ENCODE measurements at regions not wholly inside any gene's neighbourhood (a gene's known extent, or its start where the extent isn't known, plus 50 kb on each side); places are given as distances from the start of the nearest gene placed in this dataset.
A peak's percentile ranks its signal among the peaks of the same experiment; 100 is the strongest.

DNA sequence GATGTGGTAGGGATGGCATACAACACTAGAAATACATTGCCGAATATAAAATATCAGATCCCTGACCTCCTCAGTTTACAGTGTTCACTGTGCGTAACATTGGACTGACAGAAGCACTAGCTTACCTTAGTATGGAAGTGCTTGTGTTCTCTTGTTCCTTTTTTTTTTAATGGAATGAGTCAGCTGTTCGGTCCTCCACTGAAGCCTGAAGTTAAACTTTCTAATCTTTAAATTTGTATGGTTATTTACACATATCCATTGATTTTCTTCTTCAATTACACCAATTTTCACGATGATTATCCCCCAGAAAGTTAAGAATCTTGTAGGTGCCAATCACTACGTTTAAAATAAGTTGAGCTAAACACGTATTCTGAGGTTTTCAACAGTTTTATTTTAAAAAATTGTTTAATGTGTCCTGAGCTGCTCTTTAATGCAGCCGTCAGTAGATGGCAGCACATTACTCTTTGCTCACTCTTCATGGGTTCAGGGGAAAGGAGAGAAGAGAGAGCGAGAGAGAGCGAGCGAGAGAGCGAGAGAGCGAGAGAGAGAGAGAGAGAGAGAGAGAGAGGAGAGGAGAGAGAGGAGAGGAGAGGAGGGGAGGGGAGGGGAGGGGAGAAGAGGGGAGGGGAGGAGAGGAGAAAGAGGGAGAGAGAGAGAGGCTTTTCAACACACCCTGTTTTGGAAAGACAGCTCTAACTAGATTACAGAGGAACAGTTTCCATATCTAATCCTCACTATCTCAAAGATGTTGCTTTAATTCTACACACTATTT is 134.7 kb upstream of the SCAF11 start:
- Histone ChIP-seq H2AFZ (ENCODE audit: low read depth, low read length) (no peak overlapping the region), H3K36me3 (ENCODE audit: insufficient read depth, low read length) (no peaks in the 10 kb centered on the region), H3K79me2 (replicated peaks; ENCODE audit: insufficient read depth, low read length) (no peaks in the 10 kb centered on the region), H3K4me2 (ENCODE audit: low read length) (no peak overlapping the region), H3K9me3 (ENCODE audit: low read length) (no peaks in the 10 kb centered on the region), H3F3A (ENCODE audit: insufficient read depth, low read length, poor library complexity, severe bottlenecking) (no peaks in the 10 kb centered on the region), H3K4me3 (ENCODE audit: low read length) (no peak overlapping the region), H3K27me3 (ENCODE audit: insufficient read depth, low read depth, low read length) (no peaks in the 10 kb centered on the region), H3K9me2 (ENCODE audit: insufficient read depth, low read length) (no peaks in the 10 kb centered on the region), H3K27ac (ENCODE audit: low read length) (no peak overlapping the region), H3K9ac (ENCODE audit: low read length) (no peak overlapping the region), H4K20me1 (ENCODE audit: insufficient read depth) (no peaks in the 10 kb centered on the region)
- TF ChIP-seq EP300 (conservative IDR thresholded peaks at IDR 0.05; ENCODE audit: poor library complexity, severe bottlenecking) (no peak), POLR2AphosphoS5 (IDR thresholded peaks at IDR 0.05) (no peak), SMC3 (conservative IDR thresholded peaks at IDR 0.05; ENCODE audit: poor library complexity) (peak; percentile 83), MXI1 (conservative IDR thresholded peaks at IDR 0.05; ENCODE audit: poor library complexity, severe bottlenecking) (no peak), TAF1 (IDR thresholded peaks at IDR 0.05; ENCODE audit: low read depth) (no peak), EZH2 (IDR thresholded peaks at IDR 0.05; ENCODE audit: borderline replicate concordance, insufficient read depth, low read length, poor library complexity, severe bottlenecking) (no peak), RAD21 (conservative IDR thresholded peaks at IDR 0.05) (peak; percentile 83)
- TF ChIP-seq, protein P1, sequence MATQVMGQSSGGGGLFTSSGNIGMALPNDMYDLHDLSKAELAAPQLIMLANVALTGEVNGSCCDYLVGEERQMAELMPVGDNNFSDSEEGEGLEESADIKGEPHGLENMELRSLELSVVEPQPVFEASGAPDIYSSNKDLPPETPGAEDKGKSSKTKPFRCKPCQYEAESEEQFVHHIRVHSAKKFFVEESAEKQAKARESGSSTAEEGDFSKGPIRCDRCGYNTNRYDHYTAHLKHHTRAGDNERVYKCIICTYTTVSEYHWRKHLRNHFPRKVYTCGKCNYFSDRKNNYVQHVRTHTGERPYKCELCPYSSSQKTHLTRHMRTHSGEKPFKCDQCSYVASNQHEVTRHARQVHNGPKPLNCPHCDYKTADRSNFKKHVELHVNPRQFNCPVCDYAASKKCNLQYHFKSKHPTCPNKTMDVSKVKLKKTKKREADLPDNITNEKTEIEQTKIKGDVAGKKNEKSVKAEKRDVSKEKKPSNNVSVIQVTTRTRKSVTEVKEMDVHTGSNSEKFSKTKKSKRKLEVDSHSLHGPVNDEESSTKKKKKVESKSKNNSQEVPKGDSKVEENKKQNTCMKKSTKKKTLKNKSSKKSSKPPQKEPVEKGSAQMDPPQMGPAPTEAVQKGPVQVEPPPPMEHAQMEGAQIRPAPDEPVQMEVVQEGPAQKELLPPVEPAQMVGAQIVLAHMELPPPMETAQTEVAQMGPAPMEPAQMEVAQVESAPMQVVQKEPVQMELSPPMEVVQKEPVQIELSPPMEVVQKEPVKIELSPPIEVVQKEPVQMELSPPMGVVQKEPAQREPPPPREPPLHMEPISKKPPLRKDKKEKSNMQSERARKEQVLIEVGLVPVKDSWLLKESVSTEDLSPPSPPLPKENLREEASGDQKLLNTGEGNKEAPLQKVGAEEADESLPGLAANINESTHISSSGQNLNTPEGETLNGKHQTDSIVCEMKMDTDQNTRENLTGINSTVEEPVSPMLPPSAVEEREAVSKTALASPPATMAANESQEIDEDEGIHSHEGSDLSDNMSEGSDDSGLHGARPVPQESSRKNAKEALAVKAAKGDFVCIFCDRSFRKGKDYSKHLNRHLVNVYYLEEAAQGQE (IDR thresholded peaks at IDR 0.05; ENCODE audit: borderline replicate concordance), result no peak
- TF ChIP-seq, protein P2, sequence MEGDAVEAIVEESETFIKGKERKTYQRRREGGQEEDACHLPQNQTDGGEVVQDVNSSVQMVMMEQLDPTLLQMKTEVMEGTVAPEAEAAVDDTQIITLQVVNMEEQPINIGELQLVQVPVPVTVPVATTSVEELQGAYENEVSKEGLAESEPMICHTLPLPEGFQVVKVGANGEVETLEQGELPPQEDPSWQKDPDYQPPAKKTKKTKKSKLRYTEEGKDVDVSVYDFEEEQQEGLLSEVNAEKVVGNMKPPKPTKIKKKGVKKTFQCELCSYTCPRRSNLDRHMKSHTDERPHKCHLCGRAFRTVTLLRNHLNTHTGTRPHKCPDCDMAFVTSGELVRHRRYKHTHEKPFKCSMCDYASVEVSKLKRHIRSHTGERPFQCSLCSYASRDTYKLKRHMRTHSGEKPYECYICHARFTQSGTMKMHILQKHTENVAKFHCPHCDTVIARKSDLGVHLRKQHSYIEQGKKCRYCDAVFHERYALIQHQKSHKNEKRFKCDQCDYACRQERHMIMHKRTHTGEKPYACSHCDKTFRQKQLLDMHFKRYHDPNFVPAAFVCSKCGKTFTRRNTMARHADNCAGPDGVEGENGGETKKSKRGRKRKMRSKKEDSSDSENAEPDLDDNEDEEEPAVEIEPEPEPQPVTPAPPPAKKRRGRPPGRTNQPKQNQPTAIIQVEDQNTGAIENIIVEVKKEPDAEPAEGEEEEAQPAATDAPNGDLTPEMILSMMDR (IDR thresholded peaks at IDR 0.05; ENCODE audit: poor library complexity, severe bottlenecking), result peak; percentile 84

DNA sequence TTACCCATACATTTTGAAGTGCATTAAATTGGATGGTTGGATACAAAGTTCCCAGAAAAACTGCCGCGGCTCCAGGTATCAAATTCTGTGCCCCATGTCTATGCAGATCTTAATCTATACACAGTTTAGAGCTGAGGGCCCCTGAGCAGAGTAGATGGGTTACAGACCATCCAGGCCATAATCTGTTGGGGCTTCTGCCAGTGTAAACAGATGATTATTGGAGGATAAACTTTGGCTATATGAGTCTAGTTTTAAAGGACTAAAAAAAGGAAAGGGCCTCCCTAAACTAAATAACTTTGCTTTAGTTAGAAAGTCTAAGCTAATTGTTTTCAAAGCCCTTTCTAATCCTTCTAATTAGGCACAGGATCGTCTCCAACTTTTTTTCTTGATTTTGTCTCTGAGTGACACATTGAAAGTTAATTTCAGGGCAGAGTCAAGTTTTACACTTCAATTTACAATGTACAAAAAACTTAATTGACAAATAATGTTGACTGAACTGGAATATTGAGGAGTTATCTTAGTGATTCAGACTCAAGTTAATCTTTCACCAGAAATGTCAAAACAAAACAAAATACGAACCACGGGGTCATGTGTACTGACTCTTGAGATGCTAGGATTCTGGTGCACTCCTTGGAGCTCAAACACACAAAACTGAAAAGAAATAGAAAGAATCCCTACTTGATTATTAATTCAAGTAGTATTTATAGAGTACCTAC is 133.9 kb upstream of the SCAF11 start:
- Histone ChIP-seq H4K20me1 (ENCODE audit: insufficient read depth) (no peaks in the 10 kb centered on the region), H2AFZ (ENCODE audit: low read depth, low read length) (no peak overlapping the region), H3K79me2 (replicated peaks; ENCODE audit: insufficient read depth, low read length) (no peaks in the 10 kb centered on the region), H3F3A (ENCODE audit: insufficient read depth, low read length, poor library complexity, severe bottlenecking) (no peaks in the 10 kb centered on the region), H3K36me3 (ENCODE audit: insufficient read depth, low read length) (no peaks in the 10 kb centered on the region), H3K27me3 (ENCODE audit: insufficient read depth, low read depth, low read length) (no peaks in the 10 kb centered on the region), H3K27ac (ENCODE audit: low read length) (no peak overlapping the region), H3K4me3 (ENCODE audit: low read length) (no peak overlapping the region), H3K9me2 (ENCODE audit: insufficient read depth, low read length) (no peaks in the 10 kb centered on the region), H3K9ac (ENCODE audit: low read length) (no peak overlapping the region), H3K4me2 (ENCODE audit: low read length) (no peak overlapping the region), H3K9me3 (ENCODE audit: low read length) (no peaks in the 10 kb centered on the region)
- TF ChIP-seq, protein P1 (IDR thresholded peaks at IDR 0.05; ENCODE audit: borderline replicate concordance), result no peak
- TF ChIP-seq RAD21 (conservative IDR thresholded peaks at IDR 0.05) (no peak), POLR2AphosphoS5 (IDR thresholded peaks at IDR 0.05) (no peak), EP300 (conservative IDR thresholded peaks at IDR 0.05; ENCODE audit: poor library complexity, severe bottlenecking) (no peak), MXI1 (conservative IDR thresholded peaks at IDR 0.05; ENCODE audit: poor library complexity, severe bottlenecking) (no peak), TAF1 (IDR thresholded peaks at IDR 0.05; ENCODE audit: low read depth) (no peak), SMC3 (conservative IDR thresholded peaks at IDR 0.05; ENCODE audit: poor library complexity) (no peak), EZH2 (IDR thresholded peaks at IDR 0.05; ENCODE audit: borderline replicate concordance, insufficient read depth, low read length, poor library complexity, severe bottlenecking) (no peak)
- TF ChIP-seq, protein P2 (IDR thresholded peaks at IDR 0.05; ENCODE audit: poor library complexity, severe bottlenecking), result no peak
